ENCODE measurements at regions not wholly inside any gene's neighbourhood (a gene's known extent, or its start where the extent isn't known, plus 50 kb on each side); places are given as distances from the start of the nearest gene placed in this dataset.
"Not testable (repeated sequence)": the region's sequence is repeated elsewhere in the genome, so short reads cannot be mapped to it uniquely, and the experiment has no call there.

DNA sequence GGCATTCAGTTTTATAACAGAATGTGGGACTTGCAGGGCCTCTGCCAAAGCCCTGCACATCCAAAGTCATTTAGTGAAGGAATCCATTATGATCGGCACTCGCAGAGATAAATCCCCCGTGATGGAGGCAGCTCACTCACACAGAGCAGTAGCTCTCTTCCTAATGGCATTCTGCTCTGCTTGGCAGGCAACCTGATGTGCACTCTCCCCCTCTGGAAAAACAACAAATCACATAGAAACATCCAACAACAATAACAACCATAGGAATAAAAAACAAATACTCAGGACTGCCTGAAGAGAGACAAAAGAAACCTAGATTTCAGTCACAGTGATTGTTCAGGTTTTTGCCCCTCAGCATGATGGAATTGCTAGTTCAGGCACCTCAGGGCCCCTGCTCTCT, 59.7 kb downstream of the NAA11 start:
- ChIA-PET CTCF (no interaction called here), POLR2A (no interaction called here)
- Mint-ChIP-seq H3K4me1 (no peaks in the 10 kb centered on the region), H3K4me3 (no peak overlapping the region), H3K36me3 (ENCODE audit: low read depth) (no peaks in the 10 kb centered on the region), H3K27me3 (no peaks in the 10 kb centered on the region), H3K9me3 (no peaks in the 10 kb centered on the region), H3K27ac (no peak overlapping the region)
- no peak for DNase-seq

DNA sequence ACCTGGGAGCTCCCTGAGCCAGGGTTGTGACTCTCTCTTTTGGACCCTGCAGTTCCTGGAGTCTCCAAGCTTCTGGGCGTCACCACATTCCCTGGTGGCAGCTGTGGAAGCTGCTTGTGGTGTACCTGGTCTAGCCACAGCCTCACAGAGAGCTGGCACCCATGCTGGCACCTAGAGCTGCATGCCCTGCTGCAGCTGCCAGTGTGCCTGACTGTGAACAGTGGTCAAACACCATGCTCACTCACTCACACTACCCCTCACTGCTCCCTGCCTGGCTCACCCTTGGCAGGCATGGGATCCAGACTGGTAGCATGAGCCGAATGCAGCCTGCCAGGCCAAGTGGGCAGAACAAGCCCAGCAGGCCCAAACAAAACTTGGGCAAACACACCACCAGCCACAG, 66.6 kb downstream of the NAA11 start:
- H3K27me3 Mint-ChIP-seq: no peaks in the 10 kb centered on the region
- no peak overlapping the region for H3K4me3 Mint-ChIP-seq
- ChIA-PET POLR2A (no interaction called here), CTCF (no interaction called here)
- DNase-seq: no peak
- no peaks in the 10 kb centered on the region for H3K36me3 Mint-ChIP-seq (ENCODE audit: low read depth)
- no peak overlapping the region for H3K27ac Mint-ChIP-seq
- H3K4me1 Mint-ChIP-seq: no peaks in the 10 kb centered on the region
- H3K9me3 Mint-ChIP-seq: no peaks in the 10 kb centered on the region

DNA sequence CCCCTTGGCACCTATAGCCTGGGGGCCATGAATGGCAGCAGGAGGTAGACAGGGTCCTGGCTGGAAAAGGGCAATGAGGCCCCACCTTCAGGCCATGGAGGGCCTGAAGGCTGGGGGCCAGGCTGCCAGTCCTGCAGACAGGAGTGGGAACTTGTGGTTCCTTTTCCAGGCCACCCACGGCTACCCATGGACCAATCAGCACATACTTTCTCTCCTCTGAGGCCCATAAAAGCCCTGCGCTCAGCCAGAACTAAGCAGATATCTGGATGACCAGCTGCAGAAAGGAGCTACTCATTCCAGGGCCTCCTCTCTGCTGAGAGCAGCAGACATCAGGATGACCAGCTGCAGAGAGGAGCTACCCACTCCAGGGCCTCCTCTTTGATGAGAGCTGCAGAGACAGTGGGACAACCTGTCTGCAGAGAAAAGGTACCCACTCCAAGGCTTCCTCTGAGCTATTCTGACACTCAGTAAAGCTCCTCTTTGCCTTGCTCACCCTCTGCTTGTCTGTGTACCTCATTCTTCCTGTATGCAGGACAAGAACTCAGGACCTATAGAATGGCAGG, 67.2 kb downstream of the NAA11 start:
- Mint-ChIP-seq H3K36me3 (ENCODE audit: low read depth) (no peaks in the 10 kb centered on the region), H3K27ac (no peak overlapping the region), H3K9me3 (no peaks in the 10 kb centered on the region), H3K4me3 (no peak overlapping the region), H3K27me3 (no peaks in the 10 kb centered on the region), H3K4me1 (no peaks in the 10 kb centered on the region)
- POLR2A ChIA-PET: no interaction called here
- CTCF ChIA-PET: no interaction called here
- no peak for DNase-seq

DNA sequence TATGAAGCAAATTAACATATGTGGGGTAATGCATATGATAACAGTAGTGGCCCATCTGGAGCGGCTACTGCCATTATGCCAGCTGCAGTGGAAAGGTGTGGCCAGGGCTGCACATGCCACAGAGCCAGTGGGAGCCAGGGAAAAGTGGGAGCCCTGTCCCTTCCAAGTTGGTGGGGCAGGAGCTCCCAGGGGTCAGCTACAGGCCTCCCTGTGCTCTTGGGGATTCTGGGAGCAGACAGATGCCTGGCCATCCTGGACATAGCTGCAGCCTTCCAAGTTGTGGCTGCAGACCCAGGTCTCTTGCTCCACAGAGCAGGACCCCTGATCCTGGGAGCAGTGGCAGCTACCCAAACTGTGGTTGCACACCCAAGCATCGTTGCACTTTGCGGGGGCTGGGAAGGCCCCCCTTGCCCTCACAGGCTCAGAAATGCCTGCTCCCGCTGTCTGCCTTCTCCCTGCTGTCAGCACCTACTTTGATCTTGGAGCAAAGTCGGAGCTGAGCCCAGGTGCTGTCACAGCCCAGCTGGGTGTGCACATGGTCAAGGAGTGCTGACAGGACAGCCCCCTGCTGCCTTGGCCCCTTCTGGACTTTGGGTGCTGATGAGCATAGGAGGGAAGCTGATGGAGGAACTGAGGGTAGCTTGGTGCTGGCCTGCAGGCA, 67.8 kb downstream of the NAA11 start:
- no peaks in the 10 kb centered on the region for H3K36me3 Mint-ChIP-seq (ENCODE audit: low read depth)
- H3K27me3 Mint-ChIP-seq: no peaks in the 10 kb centered on the region
- H3K27ac Mint-ChIP-seq: no peak overlapping the region
- H3K9me3 Mint-ChIP-seq: no peaks in the 10 kb centered on the region
- ChIA-PET CTCF (no interaction called here), POLR2A (no interaction called here)
- no peak overlapping the region for H3K4me3 Mint-ChIP-seq
- no peak for DNase-seq
- no peaks in the 10 kb centered on the region for H3K4me1 Mint-ChIP-seq

DNA sequence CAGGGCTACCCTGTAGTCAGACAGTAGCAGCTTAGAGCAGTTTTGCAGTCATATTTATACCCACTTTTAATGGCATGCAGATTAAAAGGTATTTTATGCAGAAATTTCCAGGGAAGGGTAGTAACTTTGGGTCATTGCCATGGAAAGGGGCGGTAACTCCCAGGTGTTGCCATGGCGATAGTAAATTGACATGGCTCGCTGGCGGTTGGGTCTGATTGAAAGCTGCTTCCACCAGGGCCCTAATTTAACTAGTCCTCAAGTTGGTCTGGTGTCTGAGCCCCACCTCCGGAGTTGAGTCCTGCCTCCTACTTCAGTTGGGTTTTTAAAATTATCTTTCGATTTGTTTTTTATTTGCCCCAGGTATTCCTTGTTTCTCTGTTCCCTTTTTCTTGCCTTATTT, 70.1 kb downstream of the NAA11 start:
- ChIA-PET CTCF (no interaction called here), POLR2A (no interaction called here)
- Mint-ChIP-seq H3K4me3 (no peak overlapping the region), H3K9me3 (no peaks in the 10 kb centered on the region), H3K36me3 (ENCODE audit: low read depth) (no peaks in the 10 kb centered on the region), H3K27ac (no peak overlapping the region), H3K27me3 (no peaks in the 10 kb centered on the region), H3K4me1 (no peaks in the 10 kb centered on the region)
- DNase-seq: no peak

DNA sequence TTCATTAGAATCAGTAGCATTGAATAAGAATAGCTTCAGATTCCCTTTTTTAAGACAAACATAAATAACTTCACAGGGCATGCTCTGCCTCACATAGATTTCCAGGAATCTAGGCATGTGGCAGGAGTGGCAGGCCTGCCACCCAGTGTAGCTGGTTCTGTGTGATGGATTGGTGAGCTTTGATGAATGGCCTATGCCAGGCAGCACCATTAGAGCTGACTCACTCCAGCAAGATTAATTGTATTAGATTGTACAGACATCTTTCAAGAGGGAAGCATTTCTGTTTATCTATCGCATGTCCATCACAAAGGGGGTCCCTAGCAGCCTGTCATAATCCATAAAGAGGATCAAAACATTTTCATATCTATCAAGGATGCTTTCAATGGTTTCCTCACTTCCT, 71.9 kb downstream of the NAA11 start:
- Mint-ChIP-seq H3K4me3 (no peak overlapping the region), H3K27ac (no peak overlapping the region), H3K4me1 (peaks cover 2% of the 10 kb centered on the region), H3K27me3 (no peaks in the 10 kb centered on the region), H3K9me3 (peaks cover 2% of the 10 kb centered on the region), H3K36me3 (ENCODE audit: low read depth) (no peaks in the 10 kb centered on the region)
- ChIA-PET POLR2A (no interaction called here), CTCF (no interaction called here)
- no peak for DNase-seq

DNA sequence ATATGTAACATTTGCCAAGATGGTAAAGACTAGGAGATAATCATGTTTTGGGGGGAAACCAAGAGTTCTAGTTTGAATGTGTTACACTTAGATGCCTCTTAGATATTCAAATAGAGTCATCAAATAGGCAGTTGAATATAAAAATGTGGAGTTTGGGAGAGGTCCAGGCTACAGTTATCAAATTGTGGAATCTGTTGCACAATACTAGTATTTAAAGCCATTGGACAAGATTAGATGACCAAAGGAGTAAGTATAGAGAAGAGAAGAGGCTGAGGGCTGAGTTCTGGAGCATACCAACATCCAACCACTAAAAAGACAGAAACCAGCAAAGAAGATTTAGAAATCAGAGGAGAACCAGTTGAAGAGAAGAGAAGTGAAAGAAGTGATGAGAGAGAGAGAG, 72.7 kb downstream of the NAA11 start:
- Mint-ChIP-seq H3K4me3 (no peak overlapping the region), H3K27ac (no peak overlapping the region)

DNA sequence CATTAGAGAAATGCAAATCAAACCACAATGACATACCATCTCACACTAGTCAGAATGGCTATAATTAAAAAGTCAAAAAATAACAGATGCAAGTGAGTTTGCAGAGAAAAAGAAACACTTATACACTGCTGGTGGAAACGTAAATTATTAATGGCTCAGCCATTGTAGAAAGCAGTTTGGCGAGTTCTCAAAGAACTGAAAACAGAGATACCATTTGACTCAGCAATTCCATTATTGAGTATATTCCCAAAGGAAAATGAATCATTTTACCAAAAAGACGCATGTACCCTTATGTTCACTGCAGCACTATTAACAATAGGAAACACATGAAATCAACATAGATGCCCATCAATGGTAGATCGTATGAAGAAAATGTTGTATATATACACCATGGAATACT, 75.0 kb downstream of the NAA11 start:
- H3K4me1 Mint-ChIP-seq: peaks cover 2% of the 10 kb centered on the region
- POLR2A ChIA-PET: no interaction called here
- peaks cover 6% of the 10 kb centered on the region for H3K9me3 Mint-ChIP-seq

More for the DNA sequence above, 72.7 kb downstream of the NAA11 start:
- Mint-ChIP-seq H3K4me1 (peaks cover 2% of the 10 kb centered on the region), H3K36me3 (ENCODE audit: low read depth) (no peaks in the 10 kb centered on the region), H3K27me3 (no peaks in the 10 kb centered on the region), H3K9me3 (peaks cover 3% of the 10 kb centered on the region)
- ChIA-PET CTCF (no interaction called here), POLR2A (no interaction called here)
- DNase-seq: no peak

DNA sequence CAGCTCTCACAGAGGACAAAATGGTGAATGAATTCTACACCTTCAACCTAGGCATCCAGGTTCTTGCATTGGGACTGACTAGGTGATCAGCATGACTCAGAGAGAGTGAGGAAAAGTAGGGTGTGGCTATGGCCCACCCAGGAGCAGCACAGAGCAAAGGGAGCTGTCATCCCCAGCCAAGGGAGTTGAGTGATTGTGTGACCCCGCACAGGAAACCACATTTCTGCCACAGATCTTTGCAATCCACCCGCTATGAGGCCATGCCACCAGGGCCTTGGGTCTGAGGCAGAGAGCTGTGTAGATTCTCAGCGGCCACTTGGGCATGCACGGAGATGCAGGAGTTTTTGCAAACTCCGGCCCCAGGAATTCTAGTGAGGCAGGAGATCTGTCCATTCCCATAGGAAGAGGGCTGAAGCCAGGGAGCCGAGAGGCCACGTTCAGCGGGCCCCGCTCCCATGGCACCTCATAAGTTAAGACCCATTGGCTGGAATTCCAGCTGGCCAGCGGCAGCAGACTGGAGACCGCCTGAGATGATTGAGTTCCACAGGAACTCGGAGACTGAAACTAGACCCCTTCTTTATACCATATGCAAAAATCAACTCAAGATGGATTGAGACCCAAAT, 75.9 kb downstream of the NAA11 start:
- peaks cover 2% of the 10 kb centered on the region for H3K4me1 Mint-ChIP-seq
- peaks cover 6% of the 10 kb centered on the region for H3K9me3 Mint-ChIP-seq
- ChIA-PET CTCF (no interaction called here), POLR2A (no interaction called here)
- H3K27ac Mint-ChIP-seq: no peak overlapping the region
- H3K4me3 Mint-ChIP-seq: no peak overlapping the region
- no peaks in the 10 kb centered on the region for H3K36me3 Mint-ChIP-seq (ENCODE audit: low read depth)
- no peak for DNase-seq
- H3K27me3 Mint-ChIP-seq: no peaks in the 10 kb centered on the region

More for the DNA sequence above, 75.0 kb downstream of the NAA11 start:
- DNase-seq: no peak
- no peak overlapping the region for H3K27ac Mint-ChIP-seq
- CTCF ChIA-PET: interaction anchor here (0.7 kb wide), 1 partner anchor 10 kb away, joined by 3 read pairs; no protein-coding TSS in a partner anchor
- H3K4me3 Mint-ChIP-seq: no peak overlapping the region
- no peaks in the 10 kb centered on the region for H3K27me3 Mint-ChIP-seq
- no peaks in the 10 kb centered on the region for H3K36me3 Mint-ChIP-seq (ENCODE audit: low read depth)

DNA sequence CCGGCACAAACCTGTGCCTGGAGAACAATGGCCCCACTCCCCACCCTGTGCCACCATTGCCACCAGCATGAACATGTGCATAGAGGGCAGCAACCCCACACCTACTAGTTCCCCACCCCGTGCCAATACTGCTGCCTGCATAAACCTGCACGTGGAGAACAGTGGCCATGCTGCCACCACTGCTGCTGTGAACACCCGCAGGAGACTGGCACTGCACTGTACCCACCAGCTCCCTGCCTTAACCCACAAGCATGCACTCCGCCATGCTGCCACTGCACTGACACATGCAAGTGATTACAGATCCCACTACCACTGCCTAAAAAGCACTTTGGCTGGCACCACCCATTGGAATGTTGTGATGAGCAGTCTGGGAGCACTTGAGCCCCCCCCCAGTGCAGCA, 77.3 kb downstream of the NAA11 start:
- CTCF ChIA-PET: no interaction called here

DNA sequence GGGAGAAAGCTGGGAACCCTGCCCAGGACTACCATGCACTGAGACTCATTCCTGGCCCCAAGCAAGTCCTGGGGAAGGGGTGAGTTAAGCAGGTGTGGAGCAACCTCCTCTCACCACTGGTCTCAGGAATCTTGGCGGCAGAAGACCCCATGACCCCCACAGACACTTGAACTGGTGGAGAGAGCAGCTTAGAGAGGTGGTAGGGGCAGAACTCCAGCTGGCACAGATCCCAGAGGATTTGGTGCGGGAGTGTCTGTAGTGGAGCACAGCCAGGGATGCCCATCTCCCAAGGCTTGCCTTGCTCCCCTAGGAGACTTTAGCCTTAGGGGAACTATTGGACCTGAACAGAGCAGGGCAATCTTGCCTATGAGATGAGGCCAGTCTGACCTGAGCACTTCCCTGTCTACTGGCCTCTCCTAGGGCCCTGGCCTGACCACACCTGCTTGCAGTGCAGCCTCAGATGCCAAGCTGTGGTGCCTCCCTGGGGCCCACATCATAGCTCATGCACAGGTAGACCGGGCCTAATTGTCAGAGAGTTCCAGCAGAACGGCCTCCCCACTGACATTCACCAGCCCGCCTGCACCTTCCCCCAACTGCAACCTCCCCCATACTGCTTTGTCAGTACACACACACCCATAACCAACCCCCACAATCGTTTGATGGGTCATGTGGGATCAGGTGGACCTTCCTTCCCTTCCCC, 78.0 kb downstream of the NAA11 start:
- ChIA-PET CTCF (no interaction called here), POLR2A (no interaction called here)
- Mint-ChIP-seq H3K27me3 (no peaks in the 10 kb centered on the region), H3K4me1 (peaks cover 2% of the 10 kb centered on the region), H3K27ac (no peak overlapping the region), H3K4me3 (no peak overlapping the region), H3K36me3 (ENCODE audit: low read depth) (no peaks in the 10 kb centered on the region), H3K9me3 (peaks cover 6% of the 10 kb centered on the region)
- DNase-seq: no peak

More for the DNA sequence above, 77.3 kb downstream of the NAA11 start:
- Mint-ChIP-seq H3K4me1 (peaks cover 2% of the 10 kb centered on the region), H3K4me3 (no peak overlapping the region), H3K36me3 (ENCODE audit: low read depth) (no peaks in the 10 kb centered on the region), H3K9me3 (peaks cover 6% of the 10 kb centered on the region), H3K27me3 (no peaks in the 10 kb centered on the region), H3K27ac (no peak overlapping the region)
- no peak for DNase-seq
- POLR2A ChIA-PET: no interaction called here

DNA sequence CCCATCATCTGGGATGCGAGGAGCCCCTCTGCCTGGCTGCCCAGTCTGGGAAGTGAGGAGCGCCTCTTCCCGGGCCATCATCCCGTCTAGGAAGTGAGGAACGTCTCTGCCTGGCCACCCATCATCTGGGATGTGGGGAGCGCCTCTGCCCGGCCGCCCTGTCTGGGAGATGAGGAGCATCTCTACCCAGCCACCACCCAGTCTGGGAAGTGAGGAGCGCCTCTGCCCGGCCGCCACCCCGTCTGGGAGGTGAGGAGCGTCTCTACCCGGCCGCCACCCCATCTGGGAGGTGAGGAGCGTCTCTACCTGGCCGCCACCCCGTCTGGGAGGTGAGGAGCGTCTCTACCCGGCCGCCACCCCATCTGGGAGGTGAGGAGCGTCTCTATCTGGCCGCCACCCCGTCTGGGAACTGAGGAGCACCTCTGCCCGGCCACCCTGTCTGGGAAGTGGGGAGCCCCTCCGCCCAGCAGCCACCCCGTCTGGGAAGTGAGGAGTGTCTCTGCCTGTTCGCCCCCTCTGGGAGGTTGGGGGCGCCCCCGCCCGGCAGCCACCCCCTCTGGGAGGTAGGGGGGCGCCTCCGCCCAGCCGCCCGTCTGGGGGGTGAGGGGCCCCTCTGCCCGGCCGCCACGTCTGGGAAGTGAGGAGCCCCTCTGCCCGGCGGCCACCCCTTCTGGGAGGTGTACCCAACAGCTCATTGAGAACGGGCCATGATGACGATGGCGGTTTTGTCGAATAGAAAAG, 80.5 kb downstream of the NAA11 start:
- CTCF ChIA-PET; H3K4me3 Mint-ChIP-seq; H3K9me3 Mint-ChIP-seq; DNase-seq; H3K36me3 Mint-ChIP-seq (ENCODE audit: low read depth); H3K27me3 Mint-ChIP-seq; H3K4me1 Mint-ChIP-seq; POLR2A ChIA-PET; H3K27ac Mint-ChIP-seq: not testable (repeated sequence)

DNA sequence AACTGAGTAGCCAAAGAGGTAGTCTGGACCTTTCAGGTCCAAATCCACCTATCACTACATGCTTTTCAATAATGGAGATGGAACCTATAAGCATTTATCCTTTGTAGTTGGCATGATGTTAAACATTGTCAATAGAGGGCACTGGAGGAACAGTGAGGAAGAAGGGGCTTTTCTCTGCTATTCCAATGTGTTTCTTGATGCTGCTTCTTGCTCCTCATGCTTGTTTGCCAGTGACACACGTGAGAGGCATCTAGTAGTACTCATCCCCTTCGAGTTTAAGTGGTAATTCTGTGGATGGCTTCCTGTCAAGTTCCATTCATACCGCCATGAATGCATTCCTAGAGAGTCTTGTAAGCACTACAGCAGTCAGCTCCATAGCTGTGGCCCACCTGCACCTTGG, 84.0 kb downstream of the NAA11 start:
- Mint-ChIP-seq H3K4me3 (no peak overlapping the region), H3K36me3 (ENCODE audit: low read depth) (no peaks in the 10 kb centered on the region), H3K27ac (no peak overlapping the region), H3K27me3 (no peaks in the 10 kb centered on the region), H3K9me3 (no peaks in the 10 kb centered on the region), H3K4me1 (no peaks in the 10 kb centered on the region)
- ChIA-PET POLR2A (no interaction called here), CTCF (no interaction called here)
- DNase-seq: no peak

Measured in activated CD4-positive, alpha-beta memory T cell treated with anti-CD3 and anti-CD28 coated beads, Interleukin-2, amount 10 ng/mL, durations not matched to agents 7 days and 5 days (primary cell).